ENCODE measurements at regions not wholly inside any gene's neighbourhood (a gene's known extent, or its start where the extent isn't known, plus 50 kb on each side); places are given as distances from the start of the nearest gene placed in this dataset.

GRCh38 chr10:10492420-10492819 is 525.3 kb upstream of the CELF2 start:
- intact Hi-C loops (cut with DNase I), result no loop called here
- DNase-seq, result no peak
- Histone ChIP-seq H3K4me1 (ENCODE audit: insufficient read depth) (peaks cover 3% of the 10 kb centered on the region), H3K27me3 (no peaks in the 10 kb centered on the region), H3K9me3 (no peaks in the 10 kb centered on the region), H3K36me3 (no peaks in the 10 kb centered on the region), H3K27ac (no peak overlapping the region), H3K4me3 (no peak overlapping the region)
- WGBS, 3 donors, result 73 to 88% (median 82%) methylated on average over 3 of the region's 3 CpGs
- TF ChIP-seq CTCF (IDR thresholded peaks at IDR 0.05), result no peak
- TF ChIP-seq EP300 (IDR thresholded peaks at IDR 0.05), result no peak
- TF ChIP-seq POLR2A (IDR thresholded peaks at IDR 0.05), result no peak

GRCh38 chr10:10493833-10494232 is 523.8 kb upstream of the CELF2 start:
- intact Hi-C loops (cut with DNase I), result no loop called here
- no peak for TF ChIP-seq CTCF (IDR thresholded peaks at IDR 0.05)
- no peak for TF ChIP-seq POLR2A (IDR thresholded peaks at IDR 0.05)
- no peak for TF ChIP-seq EP300 (IDR thresholded peaks at IDR 0.05)
- Histone ChIP-seq H3K4me3 (no peak overlapping the region), H3K4me1 (ENCODE audit: insufficient read depth) (peaks cover 3% of the 10 kb centered on the region), H3K9me3 (no peaks in the 10 kb centered on the region), H3K27ac (no peak overlapping the region), H3K36me3 (no peaks in the 10 kb centered on the region), H3K27me3 (no peaks in the 10 kb centered on the region)
- WGBS, 3 donors, result 91 to 96% (median 91%) methylated on average over 4 of the region's 4 CpGs
- no peak for DNase-seq

- no peak for DNase-seq
- intact Hi-C loops (cut with DNase I), result no loop called here
- Histone ChIP-seq H3K9me3 (no peaks in the 10 kb centered on the region), H3K27ac (no peak overlapping the region), H3K4me3 (no peak overlapping the region), H3K36me3 (no peaks in the 10 kb centered on the region), H3K27me3 (no peaks in the 10 kb centered on the region), H3K4me1 (ENCODE audit: insufficient read depth) (no peaks in the 10 kb centered on the region)
- 76 to 85% (median 84%) methylated on average over 3 of the region's 3 CpGs for WGBS, 3 donors
- TF ChIP-seq CTCF (IDR thresholded peaks at IDR 0.05) (no peak), POLR2A (IDR thresholded peaks at IDR 0.05) (no peak), EP300 (IDR thresholded peaks at IDR 0.05) (no peak)
Observed at GRCh38 chr10:10497245-10497644, 520.4 kb upstream of the CELF2 start.

GRCh38 chr10:10498781-10499180 is 518.9 kb upstream of the CELF2 start:
- 89 to 91% (median 90%) methylated on average over 3 of the region's 3 CpGs for WGBS, 3 donors
- H3K9me3 ChIP-seq, result no peaks in the 10 kb centered on the region
- no peak overlapping the region for H3K4me3 ChIP-seq

More at GRCh38 chr10:10498781-10499180, 518.9 kb upstream of the CELF2 start:
- DNase-seq, result no peak
- H3K36me3 ChIP-seq, result no peaks in the 10 kb centered on the region
- no peaks in the 10 kb centered on the region for H3K27me3 ChIP-seq
- no peak overlapping the region for H3K27ac ChIP-seq
- TF ChIP-seq POLR2A (IDR thresholded peaks at IDR 0.05) (no peak), EP300 (IDR thresholded peaks at IDR 0.05) (no peak), CTCF (IDR thresholded peaks at IDR 0.05) (no peak)
- no peaks in the 10 kb centered on the region for H3K4me1 ChIP-seq (ENCODE audit: insufficient read depth)
- intact Hi-C loops (cut with DNase I), result no loop called here
